IgD-negative memory B cell (primary cell): ENCODE measurements at regions not wholly inside any gene's neighbourhood (a gene's known extent, or its start where the extent isn't known, plus 50 kb on each side); places are given as distances from the start of the nearest gene placed in this dataset.

Experiments
- H3K27ac Mint-ChIP-seq, 3 donors: one replicate each; pipeline ENCODE4 v1.8.0; 2020 to 2022; ENCODE audit warnings: mild to moderate bottlenecking in 3 of 3, mixed read lengths in 3 of 3, moderate library complexity in 1 of 3
- H3K27me3 Mint-ChIP-seq: one replicate; pipeline ENCODE4 v1.8.0; 2021; ENCODE audit warnings: mixed read lengths
- H3K36me3 Mint-ChIP-seq: one replicate; pipeline ENCODE4 v1.8.0; 2020; ENCODE audit warnings: mild to moderate bottlenecking, mixed read lengths
- H3K4me1 Mint-ChIP-seq, 3 donors: one replicate each; pipeline ENCODE4 v1.8.0; 2020 to 2022; ENCODE audit warnings: mixed read lengths in 3 of 3, mild to moderate bottlenecking in 1 of 3
- H3K4me3 Mint-ChIP-seq, 4 donors: one replicate each; pipeline ENCODE4 v1.8.0; 2020 to 2022; ENCODE audit warnings: mild to moderate bottlenecking in 4 of 4, mixed read lengths in 4 of 4, moderate library complexity in 3 of 4
- H3K9me3 Mint-ChIP-seq, 3 donors: one replicate each; pipeline ENCODE4 v1.8.0; 2020 to 2021; ENCODE audit warnings: mixed read lengths in 3 of 3, mild to moderate bottlenecking in 1 of 3

- Mint-ChIP-seq H3K9me3 (peaks cover 0 to 3% (median 3%) of the 10 kb centered on the region in 3 donors), H3K27ac (no peak overlapping the region), H3K4me3 (no peak overlapping the region)
Measured at GRCh38 chr11:37076866-37077265, 478.8 kb upstream of the RAG2 start.

DNA sequence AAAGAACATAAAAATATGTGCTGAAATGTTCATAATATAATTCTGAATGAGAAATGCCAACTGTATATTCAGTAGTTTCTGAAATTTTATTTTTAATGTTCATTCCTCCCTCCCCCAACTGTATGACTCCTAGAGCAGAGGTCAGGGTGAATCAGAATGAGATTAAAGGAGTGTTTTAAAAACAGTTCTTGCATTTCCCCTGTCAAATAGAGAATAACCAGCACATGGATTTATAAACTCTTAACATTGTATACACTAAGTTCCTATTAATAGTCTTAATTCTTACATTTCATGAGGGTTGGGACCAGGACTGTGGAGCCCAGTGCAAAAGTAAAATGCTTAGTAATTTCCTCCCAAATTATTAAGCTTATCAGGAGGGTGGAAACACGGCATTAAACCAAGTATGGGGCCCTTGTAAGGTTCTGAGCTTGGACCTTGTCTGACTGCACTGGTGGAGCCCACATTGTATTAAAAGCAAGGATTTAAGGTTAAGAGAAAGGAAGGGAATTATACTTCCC is 474.6 kb upstream of the RAG2 start:
- H3K36me3 Mint-ChIP-seq, result no peaks in the 10 kb centered on the region
- H3K27ac Mint-ChIP-seq, result no peak overlapping the region
- H3K4me1 Mint-ChIP-seq, result no peaks in the 10 kb centered on the region
- H3K9me3 Mint-ChIP-seq, result peaks cover 0 to 5% (median 2%) of the 10 kb centered on the region in 3 donors
- no peak overlapping the region for H3K4me3 Mint-ChIP-seq
- no peaks in the 10 kb centered on the region for H3K27me3 Mint-ChIP-seq

More at GRCh38 chr11:37076866-37077265, 478.8 kb upstream of the RAG2 start:
- Mint-ChIP-seq H3K27me3 (no peaks in the 10 kb centered on the region), H3K36me3 (no peaks in the 10 kb centered on the region), H3K4me1 (no peaks in the 10 kb centered on the region)

DNA sequence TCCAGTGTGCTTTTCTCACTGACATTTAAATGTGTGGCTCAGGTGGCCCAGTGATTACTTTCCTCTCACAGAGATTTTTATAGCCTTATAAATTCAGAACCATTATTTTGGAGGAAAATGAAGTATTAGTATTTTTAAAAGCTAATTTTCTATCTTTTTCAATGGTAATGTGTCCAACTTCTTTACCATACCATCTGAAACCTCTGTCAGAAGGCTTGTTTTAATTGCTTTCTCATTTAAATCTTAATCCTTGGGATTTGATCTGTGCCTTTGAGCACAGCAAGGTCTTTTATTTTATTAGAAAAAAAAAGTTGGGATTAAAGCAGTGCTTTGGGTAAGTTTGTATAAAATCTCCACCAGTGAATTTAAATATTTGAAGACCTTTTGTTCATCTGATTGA is 452.3 kb upstream of the RAG2 start:
- no peak overlapping the region for H3K4me3 Mint-ChIP-seq
- H3K27ac Mint-ChIP-seq, result no peak overlapping the region
- H3K27me3 Mint-ChIP-seq, result no peaks in the 10 kb centered on the region
- peaks cover 0 to 7% (median 3%) of the 10 kb centered on the region in 3 donors for H3K9me3 Mint-ChIP-seq
- no peaks in the 10 kb centered on the region for H3K36me3 Mint-ChIP-seq
- no peaks in the 10 kb centered on the region for H3K4me1 Mint-ChIP-seq

GRCh38 chr11:37040921-37041320 is 442.9 kb upstream of the RAG2 start:
- H3K4me1 Mint-ChIP-seq, result peaks cover 0 to 1% (median 0%) of the 10 kb centered on the region in 3 donors
- no peaks in the 10 kb centered on the region for H3K36me3 Mint-ChIP-seq
- H3K4me3 Mint-ChIP-seq, result no peak overlapping the region
- H3K9me3 Mint-ChIP-seq, result peaks cover 2 to 14% (median 8%) of the 10 kb centered on the region in 3 donors
- H3K27me3 Mint-ChIP-seq, result no peaks in the 10 kb centered on the region
- no peak overlapping the region for H3K27ac Mint-ChIP-seq

DNA sequence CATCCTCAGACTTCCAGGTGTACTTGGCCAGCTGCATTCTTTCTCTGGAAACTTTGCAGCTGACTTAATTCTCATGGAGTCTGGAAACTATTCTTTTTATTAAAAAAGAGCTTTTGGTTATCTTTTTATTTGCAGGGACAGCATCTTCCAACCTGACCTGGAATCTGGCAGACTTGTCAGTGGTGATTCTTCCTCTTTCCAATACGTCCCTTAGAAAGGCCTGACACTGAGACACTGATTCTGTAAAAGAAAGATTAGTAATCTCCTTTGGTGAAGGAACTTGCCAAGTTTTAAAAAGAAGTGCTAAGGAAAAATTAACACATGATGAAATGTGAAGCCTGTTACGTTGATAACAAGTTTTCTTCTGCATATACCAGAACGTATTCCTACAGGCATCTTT is 440.9 kb upstream of the RAG2 start:
- no peaks in the 10 kb centered on the region for H3K36me3 Mint-ChIP-seq
- peaks cover 0 to 1% (median 0%) of the 10 kb centered on the region in 3 donors for H3K4me1 Mint-ChIP-seq
- H3K4me3 Mint-ChIP-seq, result no peak overlapping the region
- no peaks in the 10 kb centered on the region for H3K27me3 Mint-ChIP-seq
- no peak overlapping the region for H3K27ac Mint-ChIP-seq
- peaks cover 2 to 14% (median 4%) of the 10 kb centered on the region in 3 donors for H3K9me3 Mint-ChIP-seq

- H3K27ac Mint-ChIP-seq, result no peak overlapping the region
- H3K4me1 Mint-ChIP-seq, result no peaks in the 10 kb centered on the region
- H3K4me3 Mint-ChIP-seq, result no peak overlapping the region
- no peaks in the 10 kb centered on the region for H3K36me3 Mint-ChIP-seq
- peaks cover 0 to 6% (median 6%) of the 10 kb centered on the region in 3 donors for H3K9me3 Mint-ChIP-seq
- no peaks in the 10 kb centered on the region for H3K27me3 Mint-ChIP-seq
Measured at GRCh38 chr11:37026741-37027140, 428.7 kb upstream of the RAG2 start.

DNA sequence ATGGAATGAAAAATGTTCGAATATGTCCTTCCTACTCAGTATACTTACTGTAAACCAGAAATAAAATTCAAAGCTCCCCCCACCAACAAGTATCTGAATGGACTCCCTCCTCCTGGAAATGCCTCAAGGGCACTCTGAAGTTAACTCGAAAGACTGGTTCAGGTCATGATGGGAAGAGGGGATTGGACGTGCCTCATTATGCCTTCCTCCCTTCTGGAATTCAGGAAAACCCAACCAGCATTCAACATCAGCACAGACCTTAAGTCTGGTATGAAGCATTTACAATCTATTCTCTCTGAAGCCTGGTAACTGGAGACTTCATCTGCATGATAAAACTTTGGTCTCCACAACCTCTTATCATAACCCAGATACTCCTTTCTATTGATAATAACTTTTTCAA is 428.3 kb upstream of the RAG2 start:
- no peak overlapping the region for H3K4me3 Mint-ChIP-seq
- no peaks in the 10 kb centered on the region for H3K27me3 Mint-ChIP-seq
- no peaks in the 10 kb centered on the region for H3K36me3 Mint-ChIP-seq
- no peaks in the 10 kb centered on the region for H3K4me1 Mint-ChIP-seq
- H3K9me3 Mint-ChIP-seq, result peaks cover 0 to 6% (median 6%) of the 10 kb centered on the region in 3 donors
- H3K27ac Mint-ChIP-seq, result no peak overlapping the region

GRCh38 chr11:37006563-37006962 is 408.5 kb upstream of the RAG2 start:
- Mint-ChIP-seq H3K9me3 (peaks cover 0 to 4% (median 3%) of the 10 kb centered on the region in 3 donors), H3K4me1 (no peaks in the 10 kb centered on the region), H3K36me3 (no peaks in the 10 kb centered on the region), H3K27ac (no peak overlapping the region), H3K27me3 (no peaks in the 10 kb centered on the region), H3K4me3 (no peak overlapping the region)

- H3K4me1 Mint-ChIP-seq, result no peaks in the 10 kb centered on the region
- peaks cover 0 to 5% (median 3%) of the 10 kb centered on the region in 3 donors for H3K9me3 Mint-ChIP-seq
- H3K4me3 Mint-ChIP-seq, result no peak overlapping the region
- H3K27me3 Mint-ChIP-seq, result no peaks in the 10 kb centered on the region
- no peaks in the 10 kb centered on the region for H3K36me3 Mint-ChIP-seq
- no peak overlapping the region for H3K27ac Mint-ChIP-seq
Measured at GRCh38 chr11:37002831-37003230, 404.8 kb upstream of the RAG2 start.

GRCh38 chr11:36997656-36998055 is 399.6 kb upstream of the RAG2 start:
- no peak overlapping the region for H3K4me3 Mint-ChIP-seq
- H3K27me3 Mint-ChIP-seq, result no peaks in the 10 kb centered on the region
- H3K36me3 Mint-ChIP-seq, result no peaks in the 10 kb centered on the region
- no peak overlapping the region for H3K27ac Mint-ChIP-seq
- peaks cover 3 to 20% (median 6%) of the 10 kb centered on the region in 3 donors for H3K9me3 Mint-ChIP-seq
- H3K4me1 Mint-ChIP-seq, result no peaks in the 10 kb centered on the region

GRCh38 chr11:36996795-36997194 is 398.8 kb upstream of the RAG2 start:
- H3K9me3 Mint-ChIP-seq, result peaks cover 0 to 20% (median 6%) of the 10 kb centered on the region in 3 donors
- H3K4me3 Mint-ChIP-seq, result no peak overlapping the region
- H3K36me3 Mint-ChIP-seq, result no peaks in the 10 kb centered on the region
- H3K27me3 Mint-ChIP-seq, result no peaks in the 10 kb centered on the region
- no peaks in the 10 kb centered on the region for H3K4me1 Mint-ChIP-seq
- no peak overlapping the region for H3K27ac Mint-ChIP-seq

DNA sequence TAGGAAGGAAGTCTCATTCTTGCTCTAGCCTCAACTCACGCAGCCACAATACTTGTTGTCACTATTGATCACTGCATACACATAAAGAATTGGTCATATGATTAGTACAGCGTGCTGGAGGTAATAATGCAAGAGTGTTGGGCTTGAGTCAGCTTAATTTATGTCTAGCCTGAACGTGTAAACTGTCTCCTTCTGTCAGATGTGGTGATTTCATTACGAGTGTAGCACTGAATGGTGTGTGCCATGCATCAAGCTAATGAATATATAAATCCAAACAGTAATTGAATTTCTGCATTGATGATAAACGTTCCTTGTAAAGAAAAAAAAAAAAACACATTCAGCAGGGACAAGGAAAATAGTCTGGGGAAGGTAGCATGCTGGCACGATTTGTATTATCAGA is 396.2 kb upstream of the RAG2 start:
- H3K27me3 Mint-ChIP-seq, result no peaks in the 10 kb centered on the region

DNA sequence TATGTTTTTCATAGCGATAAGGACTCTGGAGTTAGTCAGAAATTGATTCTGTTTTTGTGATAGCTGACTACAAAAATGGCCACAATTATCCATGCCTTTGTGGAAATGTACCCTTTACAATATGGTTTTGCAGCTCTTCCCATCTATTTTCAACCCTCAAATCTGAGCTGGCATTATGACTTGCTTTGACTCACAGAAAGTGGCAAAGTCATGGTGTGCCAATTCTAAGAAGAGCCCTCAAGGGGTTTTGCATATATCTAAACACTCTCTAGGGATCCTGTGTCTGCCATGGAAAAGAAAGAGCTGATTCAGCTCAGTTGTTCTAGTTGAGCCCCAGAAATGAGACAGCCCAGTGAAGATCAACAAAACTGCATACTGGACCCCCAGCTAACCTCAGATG is 390.5 kb upstream of the RAG2 start:
- H3K36me3 Mint-ChIP-seq, result no peaks in the 10 kb centered on the region
- no peaks in the 10 kb centered on the region for H3K27me3 Mint-ChIP-seq
- no peak overlapping the region for H3K4me3 Mint-ChIP-seq
- no peak overlapping the region for H3K27ac Mint-ChIP-seq
- peaks cover 5 to 16% (median 6%) of the 10 kb centered on the region in 3 donors for H3K9me3 Mint-ChIP-seq
- H3K4me1 Mint-ChIP-seq, result no peaks in the 10 kb centered on the region

More for the DNA sequence above, 396.2 kb upstream of the RAG2 start:
- H3K27ac Mint-ChIP-seq, result no peak overlapping the region
- no peaks in the 10 kb centered on the region for H3K36me3 Mint-ChIP-seq
- H3K9me3 Mint-ChIP-seq, result peaks cover 3 to 20% (median 6%) of the 10 kb centered on the region in 3 donors
- no peaks in the 10 kb centered on the region for H3K4me1 Mint-ChIP-seq
- no peak overlapping the region for H3K4me3 Mint-ChIP-seq

DNA sequence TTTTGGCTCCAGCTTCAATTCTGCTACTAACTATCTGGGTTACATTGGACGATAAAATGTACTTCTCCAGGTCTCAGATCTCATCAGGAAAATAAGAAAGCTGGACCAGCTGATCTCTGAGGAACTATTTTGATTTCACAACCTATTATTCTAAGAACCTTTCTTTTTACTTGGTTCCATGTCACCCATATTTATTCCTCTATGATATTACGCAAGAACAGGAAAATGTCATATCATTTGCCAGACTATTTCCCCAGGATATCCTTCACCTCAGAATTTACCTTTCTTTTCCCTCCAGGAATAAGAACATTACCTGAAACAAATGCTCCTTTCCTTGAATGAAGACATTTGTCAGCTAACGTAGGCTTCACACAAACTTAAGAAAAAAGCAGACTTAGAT is 387.5 kb upstream of the RAG2 start:
- Mint-ChIP-seq H3K4me3 (no peak overlapping the region), H3K27me3 (no peaks in the 10 kb centered on the region), H3K27ac (no peak overlapping the region), H3K4me1 (no peaks in the 10 kb centered on the region), H3K36me3 (no peaks in the 10 kb centered on the region), H3K9me3 (peaks cover 3 to 12% (median 6%) of the 10 kb centered on the region in 3 donors)

DNA sequence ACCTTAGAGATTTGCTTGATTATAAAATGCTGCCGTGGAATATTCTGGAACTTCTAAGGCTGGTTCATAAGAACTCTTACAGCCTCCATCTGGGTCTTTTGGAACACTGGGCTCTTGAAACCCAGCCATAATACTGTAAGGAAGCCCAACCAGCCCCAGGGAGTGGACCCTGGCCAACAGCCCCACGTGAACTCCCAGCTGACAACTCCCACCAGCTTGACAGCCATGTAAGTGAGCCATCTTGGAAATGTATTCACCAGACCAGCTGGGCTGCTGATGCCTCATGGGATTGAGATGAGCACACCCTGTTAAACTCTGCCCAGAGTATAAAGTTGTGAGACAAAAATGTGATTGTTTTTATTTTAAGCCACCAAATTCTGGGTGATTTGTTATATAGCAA is 378.7 kb upstream of the RAG2 start:
- Mint-ChIP-seq H3K27ac (no peak overlapping the region), H3K4me1 (no peaks in the 10 kb centered on the region), H3K27me3 (no peaks in the 10 kb centered on the region), H3K36me3 (no peaks in the 10 kb centered on the region), H3K9me3 (peaks cover 0 to 11% (median 2%) of the 10 kb centered on the region in 3 donors), H3K4me3 (no peak overlapping the region)

- H3K36me3 Mint-ChIP-seq, result no peaks in the 10 kb centered on the region
- no peak overlapping the region for H3K4me3 Mint-ChIP-seq
- no peaks in the 10 kb centered on the region for H3K4me1 Mint-ChIP-seq
- H3K9me3 Mint-ChIP-seq, result peaks cover 0 to 5% (median 2%) of the 10 kb centered on the region in 3 donors
- H3K27ac Mint-ChIP-seq, result no peak overlapping the region
- H3K27me3 Mint-ChIP-seq, result no peaks in the 10 kb centered on the region
Measured at GRCh38 chr11:36974771-36975170, 376.7 kb upstream of the RAG2 start.
